CD14-positive monocyte (primary cell): ENCODE measurements at regions not wholly inside any gene's neighbourhood (a gene's known extent, or its start where the extent isn't known, plus 50 kb on each side); places are given as distances from the start of the nearest gene placed in this dataset.

Source experiments
- DNase-seq, 3 donors: peaks; one replicate each; pipeline ENCODE4 v3.0.0-alpha.2; 2011 to 2022
- H2AFZ ChIP-seq: 2 replicates; pipeline ENCODE4 v1.6.0; 2012; ENCODE audit warnings: mild to moderate bottlenecking, low read depth, low read length, inconsistent platforms; ENCODE audit not compliant: insufficient read depth, poor library complexity, severe bottlenecking
- H3K27ac ChIP-seq, 2 donors: 1 replicate in 1 of 2; 2 replicates in 1 of 2; pipeline ENCODE4 v1.5.1; 2012 to 2013; ENCODE audit warnings: low read length in 2 of 2, control low read depth in 1 of 2, inconsistent platforms in 1 of 2, low read depth in 1 of 2, mild to moderate bottlenecking in 1 of 2
- H3K27me3 ChIP-seq, 2 donors: one replicate each; pipeline versions ENCODE4 v1.6.0 to v1.6.1; 2011 to 2013; ENCODE audit warnings: low read length in 2 of 2; ENCODE audit not compliant: control insufficient read depth in 2 of 2, insufficient read depth in 2 of 2
- H3K36me3 ChIP-seq, 2 donors: replicated peaks in 1 of 2; 1 replicate in 1 of 2; 2 replicates in 1 of 2; pipeline versions ENCODE4 v1.5.1 to v1.6.1; 2012 to 2013; ENCODE audit warnings: low read length in 2 of 2, control low read depth in 1 of 2, inconsistent platforms in 1 of 2, mild to moderate bottlenecking in 1 of 2; ENCODE audit not compliant: insufficient read depth in 2 of 2, control insufficient read depth in 1 of 2
- H3K4me1 ChIP-seq, 2 donors: 1 replicate in 1 of 2; 2 replicates in 1 of 2; pipeline versions ENCODE4 v1.5.1 to v1.6.1; 2012 to 2013; ENCODE audit warnings: low read length in 2 of 2, control low read depth in 1 of 2, inconsistent platforms in 1 of 2, mild to moderate bottlenecking in 1 of 2, moderate library complexity in 1 of 2; ENCODE audit not compliant: insufficient read depth in 2 of 2, control insufficient read depth in 1 of 2
- H3K4me2 ChIP-seq: replicated peaks from 2 replicates; pipeline ENCODE3; 2012; ENCODE audit warnings: low read length, moderate library complexity, mild to moderate bottlenecking; ENCODE audit not compliant: poor library complexity, severe bottlenecking; ENCODE audit errors: extremely low read depth
- H3K4me3 ChIP-seq, 3 experiments: fragments of 200-600 bp in 1 of 3; sonication (generic) in 1 of 3; replicated peaks in 1 of 3; 1 replicate in 2 of 3; 2 replicates in 1 of 3; pipeline ENCODE4 v1.5.1; 2011 to 2013; ENCODE audit warnings: low read length in 3 of 3, mild to moderate bottlenecking in 3 of 3, control low read depth in 2 of 3, low read depth in 2 of 3, inconsistent platforms in 1 of 3, moderate library complexity in 1 of 3
- H3K79me2 ChIP-seq: 2 replicates; pipeline ENCODE4 v1.6.0; 2012; ENCODE audit warnings: mild to moderate bottlenecking, control low read depth, inconsistent platforms, low read length, moderate library complexity; ENCODE audit not compliant: insufficient read depth
- H3K9ac ChIP-seq: 2 replicates; pipeline ENCODE4 v1.6.0; 2017; ENCODE audit warnings: low read length, mild to moderate bottlenecking; ENCODE audit not compliant: insufficient read depth, poor library complexity, severe bottlenecking
- H3K9me3 ChIP-seq, 2 donors: replicated peaks in 1 of 2; 1 replicate in 1 of 2; 2 replicates in 1 of 2; pipeline versions ENCODE4 v1.5.1 to v1.6.1; 2012 to 2013; ENCODE audit warnings: low read length in 2 of 2, control low read depth in 1 of 2; ENCODE audit not compliant: control insufficient read depth in 1 of 2, insufficient read depth in 1 of 2
- H4K20me1 ChIP-seq: 2 replicates; pipeline ENCODE4 v1.6.0; 2012; ENCODE audit warnings: mild to moderate bottlenecking, low read length, control low read depth, moderate library complexity; ENCODE audit not compliant: insufficient read depth
- H3K27ac Mint-ChIP-seq, 7 donors: one replicate each; pipeline ENCODE4 v1.8.0; 2020; ENCODE audit warnings: mild to moderate bottlenecking in 7 of 7, mixed read lengths in 7 of 7, moderate library complexity in 6 of 7, inconsistent platforms in 2 of 7
- H3K27me3 Mint-ChIP-seq, 3 donors: one replicate each; pipeline ENCODE4 v1.8.0; 2021 to 2022; ENCODE audit warnings: low read depth in 3 of 3, mild to moderate bottlenecking in 3 of 3, mixed read lengths in 3 of 3, moderate library complexity in 3 of 3, inconsistent platforms in 1 of 3
- H3K36me3 Mint-ChIP-seq, 2 donors: one replicate each; pipeline ENCODE4 v1.8.0; 2020; ENCODE audit warnings: mixed read lengths in 2 of 2, inconsistent platforms in 1 of 2, mild to moderate bottlenecking in 1 of 2
- H3K4me1 Mint-ChIP-seq: one replicate; pipeline ENCODE4 v1.8.0; 2020; ENCODE audit warnings: mild to moderate bottlenecking, mixed read lengths
- H3K4me3 Mint-ChIP-seq, 2 donors: one replicate each; pipeline ENCODE4 v1.8.0; 2020; ENCODE audit warnings: mild to moderate bottlenecking in 2 of 2, mixed read lengths in 2 of 2, moderate library complexity in 1 of 2
- H3K9me3 Mint-ChIP-seq, 7 donors: one replicate each; pipeline ENCODE4 v1.8.0; 2020 to 2022; ENCODE audit warnings: mixed read lengths in 7 of 7, mild to moderate bottlenecking in 6 of 7, moderate library complexity in 6 of 7, inconsistent platforms in 2 of 7
- WGBS: methylation state at CpG from one replicate; pipeline ENCODE4 v1.1.5; 2013; ENCODE audit warnings: missing lambda C conversion rate; ENCODE audit not compliant: insufficient coverage; 5-methylcytosine and 5-hydroxymethylcytosine counted together
- intact Hi-C, 2 donors: fragments of 100-400 bp; cut with micrococcal nuclease; formaldehyde crosslinking; loops; one replicate each; pipeline versions ENCODE4 v1.15.0 to v1.15.1; 2023
- TF ChIP-seq, protein P1 (sequence below): fragments of 200-600 bp; IDR thresholded peaks from one replicate; pipeline ENCODE4 v1.8.0; 2022; ENCODE audit warnings: antibody characterized with exemption, mild to moderate bottlenecking

DNA sequence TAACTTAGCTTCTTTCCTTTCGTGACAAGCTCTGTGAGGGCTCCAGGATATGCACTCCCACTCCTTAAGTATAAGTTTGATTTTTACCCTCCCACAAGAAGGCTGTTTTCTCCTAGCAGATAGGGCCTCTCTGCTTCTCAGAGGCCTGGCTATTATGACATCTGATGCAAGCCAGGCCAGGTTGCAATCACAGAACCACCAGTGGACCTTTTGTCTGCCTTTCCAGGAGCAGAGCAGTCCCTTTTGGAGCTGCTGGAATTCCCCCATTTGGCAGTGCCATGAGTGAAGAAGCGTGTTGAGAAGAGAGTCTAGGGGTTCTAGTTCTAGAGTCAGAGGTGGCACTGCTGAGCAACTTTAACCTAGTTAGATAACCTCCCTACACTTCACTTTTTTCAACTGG lies 1004.3 kb upstream of the SEMA6D start:
- Histone ChIP-seq H3K27ac (no peak overlapping the region), H3K79me2 (no peaks in the 10 kb centered on the region), H3K9me3 (no peaks in the 10 kb centered on the region), H3K27me3 (no peaks in the 10 kb centered on the region), H4K20me1 (no peaks in the 10 kb centered on the region), H3K4me2 (no peak overlapping the region), H3K4me1 (no peaks in the 10 kb centered on the region), H3K36me3 (no peaks in the 10 kb centered on the region), H2AFZ (no peak overlapping the region), H3K4me3 (no peak overlapping the region), H3K9ac (no peak overlapping the region)
- no peak overlapping the region for H3K27ac Mint-ChIP-seq
- H3K4me3 Mint-ChIP-seq, result no peak overlapping the region
- intact Hi-C loops, result no loop called here
- DNase-seq, result no peak
- TF ChIP-seq, protein P1, sequence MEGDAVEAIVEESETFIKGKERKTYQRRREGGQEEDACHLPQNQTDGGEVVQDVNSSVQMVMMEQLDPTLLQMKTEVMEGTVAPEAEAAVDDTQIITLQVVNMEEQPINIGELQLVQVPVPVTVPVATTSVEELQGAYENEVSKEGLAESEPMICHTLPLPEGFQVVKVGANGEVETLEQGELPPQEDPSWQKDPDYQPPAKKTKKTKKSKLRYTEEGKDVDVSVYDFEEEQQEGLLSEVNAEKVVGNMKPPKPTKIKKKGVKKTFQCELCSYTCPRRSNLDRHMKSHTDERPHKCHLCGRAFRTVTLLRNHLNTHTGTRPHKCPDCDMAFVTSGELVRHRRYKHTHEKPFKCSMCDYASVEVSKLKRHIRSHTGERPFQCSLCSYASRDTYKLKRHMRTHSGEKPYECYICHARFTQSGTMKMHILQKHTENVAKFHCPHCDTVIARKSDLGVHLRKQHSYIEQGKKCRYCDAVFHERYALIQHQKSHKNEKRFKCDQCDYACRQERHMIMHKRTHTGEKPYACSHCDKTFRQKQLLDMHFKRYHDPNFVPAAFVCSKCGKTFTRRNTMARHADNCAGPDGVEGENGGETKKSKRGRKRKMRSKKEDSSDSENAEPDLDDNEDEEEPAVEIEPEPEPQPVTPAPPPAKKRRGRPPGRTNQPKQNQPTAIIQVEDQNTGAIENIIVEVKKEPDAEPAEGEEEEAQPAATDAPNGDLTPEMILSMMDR, result no peak
- no peaks in the 10 kb centered on the region for H3K36me3 Mint-ChIP-seq
- no peaks in the 10 kb centered on the region for H3K4me1 Mint-ChIP-seq
- no peaks in the 10 kb centered on the region for H3K27me3 Mint-ChIP-seq
- H3K9me3 Mint-ChIP-seq, result peaks cover 0 to 7% (median 3%) of the 10 kb centered on the region in 7 donors
- WGBS, result no CpG with 5 or more reads among the region's 2 CpGs

DNA sequence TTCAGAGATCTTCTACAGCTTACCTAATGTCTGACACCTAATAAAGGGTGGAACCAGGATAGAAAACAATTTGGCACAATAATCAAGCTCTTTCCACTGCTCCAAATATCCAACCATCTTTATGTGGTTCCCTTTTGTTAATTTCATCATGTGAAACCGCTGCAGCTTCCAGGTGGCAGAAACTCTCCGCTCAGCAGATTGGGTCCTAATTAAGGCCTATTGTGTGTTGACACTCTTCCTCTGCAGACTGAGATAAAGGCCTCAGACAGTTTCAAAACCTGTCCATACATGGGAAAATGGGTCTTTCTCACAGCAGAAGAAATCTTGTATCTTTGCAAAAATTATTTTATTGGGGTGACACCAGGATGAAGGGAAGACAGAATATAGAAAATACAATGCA lies 1002.4 kb upstream of the SEMA6D start:
- Histone ChIP-seq H3K4me3 (no peak overlapping the region), H3K79me2 (no peaks in the 10 kb centered on the region), H3K36me3 (no peaks in the 10 kb centered on the region), H3K27ac (no peak overlapping the region), H3K27me3 (no peaks in the 10 kb centered on the region), H3K4me1 (no peaks in the 10 kb centered on the region), H3K4me2 (no peak overlapping the region), H3K9ac (no peak overlapping the region), H3K9me3 (no peaks in the 10 kb centered on the region), H2AFZ (no peak overlapping the region), H4K20me1 (no peaks in the 10 kb centered on the region)
- no CpG with 5 or more reads among the region's 2 CpGs for WGBS
- no peaks in the 10 kb centered on the region for H3K36me3 Mint-ChIP-seq
- no peaks in the 10 kb centered on the region for H3K27me3 Mint-ChIP-seq
- no peak overlapping the region for H3K27ac Mint-ChIP-seq
- TF ChIP-seq, protein P1, result no peak
- no peak for DNase-seq
- no peak overlapping the region for H3K4me3 Mint-ChIP-seq
- intact Hi-C loops, result no loop called here
- H3K9me3 Mint-ChIP-seq, result peaks cover 0 to 7% (median 3%) of the 10 kb centered on the region in 7 donors
- H3K4me1 Mint-ChIP-seq, result no peaks in the 10 kb centered on the region
